NCI-H1105 treated with DMSO at 0.1 percent for 48 hours (cell line): ENCODE measurements at regions not wholly inside any gene's neighbourhood (a gene's known extent, or its start where the extent isn't known, plus 50 kb on each side); places are given as distances from the start of the nearest gene placed in this dataset.

ENCODE experiments used
- DNase-seq: peaks from one replicate; lab custom pipeline; 2025; lab: John Stamatoyannopoulos, UW

DNA sequence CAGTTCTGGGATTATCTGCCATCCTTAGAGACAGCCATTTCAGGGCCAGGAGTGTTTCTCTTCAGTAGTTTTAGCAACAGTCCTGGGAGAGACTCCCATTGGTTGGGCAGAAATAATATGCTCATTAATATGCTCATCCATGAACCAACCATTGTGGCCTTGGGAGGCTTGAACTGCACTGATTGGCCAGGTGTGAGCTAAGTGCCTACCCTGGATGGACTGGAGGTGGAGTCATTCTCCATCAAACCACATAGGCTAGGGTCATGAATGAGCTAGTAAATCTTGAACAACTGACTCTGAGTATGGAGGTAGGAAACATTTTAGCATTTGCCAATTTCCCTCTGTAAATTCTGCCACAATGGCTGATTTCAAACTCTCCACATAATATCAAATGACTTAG lies 70.2 kb upstream of the ZFP64 start:
- no peak for DNase-seq

GRCh38 chr20:52259295-52259694 lies 67.7 kb upstream of the ZFP64 start:
- no peak for DNase-seq

- DNase-seq: no peak
These were observed 64.9 kb upstream of the ZFP64 start for GRCh38 chr20:52256454-52256853.

GRCh38 chr20:52252664-52253063 lies 61.1 kb upstream of the ZFP64 start:
- no peak for DNase-seq

DNA sequence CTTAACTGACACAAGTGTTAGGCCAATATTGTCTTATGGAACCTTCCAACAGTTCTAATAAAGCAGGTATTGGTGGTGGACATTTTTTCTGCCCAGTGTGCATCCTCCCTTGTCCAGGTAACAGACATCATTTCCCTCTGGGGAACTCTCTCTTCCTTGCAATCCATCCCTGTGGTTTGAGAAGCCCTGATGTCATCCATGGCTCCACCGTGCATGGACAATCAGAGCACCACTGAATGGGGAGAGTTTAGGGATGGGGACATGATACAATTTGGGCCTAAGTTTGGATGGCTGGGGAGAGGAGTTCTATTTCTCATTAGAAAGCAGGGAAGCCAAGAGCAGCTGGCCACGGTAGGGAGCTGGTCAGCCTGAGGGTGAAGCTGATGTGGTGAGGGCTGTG lies 60.2 kb upstream of the ZFP64 start:
- DNase-seq: no peak

DNA sequence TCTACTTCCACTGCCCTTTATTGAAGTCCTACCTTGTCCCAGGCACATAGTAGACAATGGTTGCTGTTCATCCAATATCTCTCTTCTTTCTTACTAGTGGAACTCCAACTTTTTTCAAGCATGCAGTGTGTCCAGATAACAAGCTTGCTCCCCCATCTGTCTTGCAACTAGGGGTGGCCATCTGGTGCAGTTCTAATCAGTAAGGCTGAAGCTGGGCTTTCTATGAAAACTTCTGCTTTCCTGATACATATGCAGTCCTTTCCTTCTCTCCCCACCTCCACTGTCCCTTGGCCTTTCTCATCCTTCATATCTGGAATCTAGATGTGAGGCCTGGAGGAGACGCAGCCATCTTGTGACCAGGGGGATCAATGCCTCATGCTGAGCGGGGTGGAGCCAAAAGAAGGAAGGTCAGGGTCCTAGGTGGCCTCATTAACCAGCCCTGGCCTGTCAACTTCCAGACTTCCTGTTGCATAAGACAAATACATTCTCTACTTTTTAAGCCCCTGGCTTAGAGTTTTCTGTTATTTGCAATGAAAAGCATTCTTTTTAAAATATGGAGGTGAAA lies 59.6 kb upstream of the ZFP64 start:
- DNase-seq: no peak

GRCh38 chr20:52247548-52247947 lies 56.0 kb upstream of the ZFP64 start:
- DNase-seq: no peak

GRCh38 chr20:52246366-52246765 lies 54.8 kb upstream of the ZFP64 start:
- DNase-seq: no peak

GRCh38 chr20:52244702-52245101 lies 53.1 kb upstream of the ZFP64 start:
- DNase-seq: no peak

- DNase-seq: peak; percentile 46
These were observed 51.0 kb upstream of the ZFP64 start for GRCh38 chr20:52242237-52243230.
